HUDEP-2 (cell line): ENCODE measurements at regions not wholly inside any gene's neighbourhood (a gene's known extent, or its start where the extent isn't known, plus 50 kb on each side); places are given as distances from the start of the nearest gene placed in this dataset.
"Not testable (repeated sequence)": the region's sequence is repeated elsewhere in the genome, so short reads cannot be mapped to it uniquely, and the experiment has no call there.

Experiments used
- DNase-seq, 76 experiments: peaks; one replicate each; lab custom pipeline; 2025; ENCODE audit not compliant: unreplicated experiment in 76 of 76; lab: John Stamatoyannopoulos, UW

DNA sequence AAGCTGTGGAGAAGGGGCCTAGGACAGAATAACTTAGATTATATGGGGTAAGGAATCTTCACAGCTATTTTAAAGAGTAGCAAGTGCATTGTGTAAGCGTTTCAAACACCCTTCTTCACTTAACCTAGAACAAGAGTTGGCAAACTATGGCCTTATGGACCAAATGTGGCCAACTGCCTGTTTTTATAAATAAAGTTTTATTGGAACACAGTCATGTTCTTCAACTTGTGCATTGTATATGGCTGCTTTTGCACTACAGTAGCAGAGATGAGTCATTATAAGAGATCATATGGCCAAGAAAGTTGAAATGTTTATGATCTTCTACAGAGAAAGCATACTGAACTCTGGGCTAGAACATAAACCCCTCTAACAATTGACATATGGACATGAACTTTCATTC is 187.8 kb downstream of the ETV1 start:
- DNase-seq, result no peak

DNA sequence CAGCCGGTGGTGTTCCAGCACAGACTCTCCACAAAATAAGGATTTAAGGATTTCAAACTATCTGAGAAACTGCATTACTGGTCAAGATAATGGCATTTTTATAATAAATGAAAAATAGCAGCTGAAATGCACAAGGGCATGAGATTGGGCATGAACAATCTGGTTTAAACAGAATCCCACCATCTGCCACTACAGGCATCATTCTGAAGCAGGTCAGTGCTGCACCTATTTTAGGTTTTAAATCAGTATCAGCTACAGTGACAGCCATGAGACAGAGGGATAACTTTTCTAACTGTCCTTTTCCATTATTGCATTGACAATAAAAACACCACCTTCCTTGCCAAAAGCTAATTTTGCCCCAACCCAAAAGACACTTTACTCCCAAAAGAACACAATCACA is 186.8 kb downstream of the ETV1 start:
- no peak for DNase-seq

DNA sequence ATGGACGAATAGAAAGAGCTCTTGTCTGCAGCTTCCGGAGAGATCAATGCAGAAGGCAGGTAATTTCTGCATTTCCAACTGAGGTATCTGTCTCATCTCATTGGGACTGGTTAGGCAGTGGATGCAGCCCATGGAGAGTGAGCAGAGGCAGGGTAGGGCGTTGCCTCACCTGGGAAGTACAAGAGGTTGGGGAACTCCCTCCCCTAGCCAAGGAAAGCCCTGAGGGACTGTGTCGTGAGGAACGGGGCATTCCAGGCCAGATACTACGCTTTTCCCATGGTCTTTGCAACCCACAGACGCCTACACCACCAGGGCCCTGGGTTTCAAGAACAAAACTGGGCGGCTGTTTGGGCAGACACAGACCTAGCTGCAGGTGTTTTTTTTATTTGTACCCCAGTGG is 186.3 kb downstream of the ETV1 start:
- no peak for DNase-seq

- not testable (repeated sequence) for DNase-seq
Measured at GRCh38 chr7:13806089-13806867, 183.2 kb downstream of the ETV1 start.

- not testable (repeated sequence) for DNase-seq
Measured at GRCh38 chr7:13817230-13817629, 172.2 kb downstream of the ETV1 start.

DNA sequence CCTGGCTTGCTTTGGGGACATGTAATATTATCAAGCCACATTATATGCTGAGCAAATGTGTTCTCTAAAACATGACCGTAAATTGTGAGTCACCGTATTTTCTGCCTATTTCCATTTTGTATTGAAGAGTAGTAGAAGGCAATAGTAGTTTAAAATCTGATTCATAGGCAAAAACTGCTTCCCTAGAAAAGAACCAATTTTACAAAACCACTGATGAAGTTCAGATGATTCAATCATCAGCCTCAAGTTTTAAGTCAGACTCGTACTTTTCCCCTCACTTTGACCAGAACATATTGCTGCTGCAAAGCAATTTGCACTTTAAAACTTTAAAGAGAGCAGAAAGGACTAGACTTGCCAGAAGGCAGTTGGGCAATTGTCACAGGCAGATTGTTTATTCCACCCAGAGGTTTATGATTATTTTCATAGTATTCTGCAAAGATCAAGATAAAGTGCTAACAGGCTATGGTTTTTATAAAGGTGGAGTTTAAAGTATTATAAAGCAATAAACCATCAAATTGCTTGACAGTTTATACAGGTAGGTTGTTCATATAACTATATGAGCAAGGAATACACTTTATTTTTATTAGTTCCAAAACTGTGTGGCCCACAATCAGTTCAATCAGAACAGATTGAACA is 168.2 kb downstream of the ETV1 start:
- no peak for DNase-seq

GRCh38 chr7:13822678-13823077 is 166.8 kb downstream of the ETV1 start:
- DNase-seq, result no peak

GRCh38 chr7:13826752-13827151 is 162.7 kb downstream of the ETV1 start:
- DNase-seq, result no peak

DNA sequence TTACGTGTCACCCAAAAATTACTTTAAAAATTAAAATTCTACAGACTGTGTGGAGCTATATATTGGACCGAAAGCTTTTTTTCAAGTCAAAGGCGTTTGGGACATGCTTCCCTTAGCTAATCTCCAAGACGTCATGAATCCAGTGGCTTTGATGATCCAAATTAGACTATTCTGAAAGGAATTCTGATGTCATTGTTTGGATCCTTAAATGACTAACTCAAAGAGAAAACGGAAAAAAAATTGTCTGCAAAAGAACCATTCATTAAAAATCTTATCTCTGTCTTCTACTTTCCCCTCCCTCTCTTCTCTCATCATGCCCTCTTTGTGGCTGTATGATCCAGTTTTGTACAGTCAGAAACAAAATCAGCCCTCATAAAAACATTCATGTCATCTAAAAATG is 161.8 kb downstream of the ETV1 start:
- DNase-seq, result no peak

- DNase-seq, result no peak
Measured at GRCh38 chr7:13829231-13829630, 160.2 kb downstream of the ETV1 start.

GRCh38 chr7:13829914-13830900 is 159.3 kb downstream of the ETV1 start:
- DNase-seq, result no peak

DNA sequence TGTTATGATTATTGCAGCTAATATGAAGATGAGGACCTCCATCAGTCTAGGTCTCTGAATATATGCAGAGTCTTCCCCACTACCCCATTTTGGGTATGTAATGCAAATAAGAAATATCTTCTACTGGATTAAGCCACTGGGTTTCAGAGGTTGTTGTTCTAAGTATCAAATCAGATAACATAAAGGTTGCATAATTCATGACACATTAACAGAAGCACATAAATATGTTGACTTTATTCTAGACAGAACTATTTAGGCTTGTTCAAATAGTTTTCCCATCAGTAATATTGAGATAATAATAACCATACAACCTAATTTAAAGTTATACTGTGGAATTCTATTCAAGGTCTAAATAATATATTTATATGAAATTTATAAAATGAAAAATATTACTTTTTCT is 157.1 kb downstream of the ETV1 start:
- no peak for DNase-seq

DNA sequence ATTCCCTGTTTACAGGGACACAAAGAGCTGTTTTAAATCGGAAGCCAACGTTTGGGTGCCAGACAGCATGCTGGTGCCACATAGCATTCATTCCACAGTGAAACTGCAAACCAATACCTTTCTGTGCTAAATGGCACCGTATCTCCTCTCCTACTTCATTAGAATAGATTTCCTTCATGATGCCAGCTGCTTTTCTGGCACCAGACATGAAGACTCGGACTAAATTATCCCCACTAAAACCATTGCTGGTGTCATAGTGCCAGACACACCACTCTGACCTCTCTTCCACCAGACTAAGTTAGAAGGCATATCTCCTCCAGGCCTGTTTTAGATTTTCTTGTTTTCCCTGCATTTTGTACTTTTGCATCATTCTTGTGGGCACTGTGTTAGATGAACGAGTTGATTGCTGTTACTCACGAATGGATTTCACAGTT is 155.1 kb downstream of the ETV1 start:
- DNase-seq, result no peak

- no peak for DNase-seq
Measured at GRCh38 chr7:13835442-13835841, 154.0 kb downstream of the ETV1 start.

DNA sequence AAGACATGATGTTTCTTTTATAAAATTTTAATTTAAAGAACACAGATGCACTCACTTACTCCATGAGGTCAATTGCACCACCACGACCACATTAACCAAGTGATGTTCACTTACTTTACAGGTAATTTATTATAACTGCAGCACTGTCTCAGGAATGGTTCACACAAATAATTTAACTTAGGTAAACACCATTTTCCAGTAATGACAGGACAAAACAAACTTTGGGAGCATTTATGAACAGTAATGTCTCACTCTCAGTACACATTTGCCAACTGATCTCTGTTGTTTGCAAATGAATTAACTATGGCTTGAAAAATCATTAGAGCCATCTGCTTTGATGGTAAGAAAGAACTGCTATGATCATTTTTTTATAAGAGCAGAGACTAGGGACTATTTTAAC is 150.4 kb downstream of the ETV1 start:
- no peak for DNase-seq
